A673 (cell line): ENCODE measurements at regions not wholly inside any gene's neighbourhood (a gene's known extent, or its start where the extent isn't known, plus 50 kb on each side); places are given as distances from the start of the nearest gene placed in this dataset.

ENCODE experiments used
- BruUV-seq: library from RNA; stranded (reverse); fragments of 400-500 nt; replicated peaks from 2 replicates; lab custom pipeline; 2021; lab: Mats Ljungman, UMichigan
- CTCF ChIA-PET: fragments of 300-600 bp; sonication (Branson Sonifier 250); formaldehyde crosslinking; loops from one replicate; lab custom pipeline; 2022; ENCODE audit warnings: antibody characterized with exemption; lab: Charles Lee
- POLR2A ChIA-PET: fragments of 300-600 bp; sonication (Branson Sonifier 250); formaldehyde crosslinking; loops from one replicate; lab custom pipeline; 2022; ENCODE audit warnings: antibody characterized with exemption; ENCODE audit not compliant: low non-redundant PET; lab: Charles Lee
- DNase-seq: peaks from one replicate; pipeline ENCODE4 v3.0.0-alpha.2; 2015; ENCODE audit warnings: low spot score
- H3K27ac ChIP-seq: fragments of 200-600 bp; sonication (generic); 2 replicates; pipeline ENCODE4 v1.5.1; 2016; ENCODE audit warnings: mixed run types, low read depth, mild to moderate bottlenecking, mixed read lengths, antibody characterized with exemption, low read length; ENCODE audit not compliant: poor library complexity, severe bottlenecking
- H3K27me3 ChIP-seq: fragments of 200-600 bp; sonication (generic); replicated peaks from 2 replicates; pipeline ENCODE4 v1.6.1; 2017; ENCODE audit warnings: mixed run types, low read depth, mild to moderate bottlenecking, mixed read lengths, antibody characterized with exemption, low read length; ENCODE audit not compliant: insufficient read depth, poor library complexity
- H3K36me3 ChIP-seq: fragments of 200-600 bp; sonication (generic); 2 replicates; pipeline ENCODE4 v1.6.1; 2016; ENCODE audit warnings: mixed run types, mild to moderate bottlenecking, mixed read lengths, antibody characterized with exemption, low read length; ENCODE audit not compliant: insufficient read depth, poor library complexity, severe bottlenecking
- H3K4me1 ChIP-seq: fragments of 200-600 bp; sonication (generic); 2 replicates; pipeline ENCODE4 v1.6.1; 2017; ENCODE audit warnings: mixed run types, mild to moderate bottlenecking, mixed read lengths, antibody characterized with exemption, low read length; ENCODE audit not compliant: insufficient read depth, poor library complexity, severe bottlenecking
- H3K4me3 ChIP-seq: fragments of 200-600 bp; sonication (generic); 2 replicates; pipeline ENCODE4 v1.5.1; 2016; ENCODE audit warnings: low read depth, mixed run types, mild to moderate bottlenecking, mixed read lengths, low read length; ENCODE audit not compliant: poor library complexity, severe bottlenecking
- H3K9me3 ChIP-seq: fragments of 200-600 bp; sonication (generic); 2 replicates; pipeline ENCODE4 v1.6.1; 2016; ENCODE audit warnings: mixed run types, low read depth, mild to moderate bottlenecking, mixed read lengths, antibody characterized with exemption, low read length; ENCODE audit not compliant: poor library complexity, severe bottlenecking
- EZH2 ChIP-seq: fragments of 200-600 bp; sonication (generic); IDR thresholded peaks from 2 replicates; pipeline ENCODE4 v1.6.1; 2017; ENCODE audit warnings: borderline replicate concordance, low read depth, mild to moderate bottlenecking, mixed read lengths, antibody characterized with exemption, low read length; ENCODE audit not compliant: poor library complexity, severe bottlenecking
- intact Hi-C: fragments of 100-400 bp; cut with micrococcal nuclease; formaldehyde crosslinking; loops from one replicate; pipeline ENCODE4 v1.10.0; 2022; ENCODE audit not compliant: unreplicated experiment
- TF ChIP-seq, protein P1 (sequence below): fragments of 300-800, 200-600 bp; sonication (generic); conservative IDR thresholded peaks from 2 replicates; pipeline ENCODE4 v1.5.1; 2017; ENCODE audit warnings: low read depth, mild to moderate bottlenecking, antibody characterized with exemption, low read length, moderate library complexity, mixed read lengths

DNA sequence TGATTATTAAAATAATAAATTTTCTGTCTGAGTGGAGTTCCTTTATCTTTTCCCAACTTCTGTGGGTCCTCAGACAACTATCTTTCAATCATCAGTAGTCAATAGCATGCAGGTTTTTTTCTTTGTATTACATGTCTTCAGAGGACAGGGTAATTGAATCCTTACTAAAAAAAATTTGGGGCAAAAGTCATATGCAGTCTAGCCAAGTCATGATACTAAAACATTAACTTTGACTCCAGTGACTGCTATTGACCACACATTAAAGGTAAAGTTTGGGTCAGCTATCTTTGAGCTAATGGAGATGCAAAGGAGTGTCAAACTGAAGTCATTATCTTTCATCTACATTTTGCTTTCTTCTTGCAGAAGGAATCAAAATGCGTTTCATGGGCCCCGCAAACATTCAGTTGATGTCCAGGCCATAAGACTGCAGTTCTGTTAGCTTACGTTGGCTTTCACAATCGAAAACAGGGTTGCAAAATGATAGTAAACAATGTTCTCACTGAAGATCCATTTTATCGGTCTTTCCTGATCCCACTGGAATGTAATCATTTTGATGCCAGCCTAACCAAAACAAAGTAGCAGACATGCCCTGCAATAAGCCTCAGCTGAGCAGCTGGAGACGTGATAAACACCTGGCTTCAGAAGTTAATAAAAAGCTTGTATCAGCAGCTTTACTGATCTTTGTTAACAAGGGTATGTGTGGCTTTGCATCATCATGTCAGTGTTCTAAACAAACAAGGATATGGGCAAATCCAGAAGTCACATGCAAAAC lies 186.1 kb upstream of the PRLR start:
- no peak for DNase-seq
- H3K27ac ChIP-seq, result no peak overlapping the region
- intact Hi-C loops, result no loop called here
- no peaks in the 10 kb centered on the region for H3K9me3 ChIP-seq
- TF ChIP-seq EZH2, result no peak
- TF ChIP-seq, protein P1, sequence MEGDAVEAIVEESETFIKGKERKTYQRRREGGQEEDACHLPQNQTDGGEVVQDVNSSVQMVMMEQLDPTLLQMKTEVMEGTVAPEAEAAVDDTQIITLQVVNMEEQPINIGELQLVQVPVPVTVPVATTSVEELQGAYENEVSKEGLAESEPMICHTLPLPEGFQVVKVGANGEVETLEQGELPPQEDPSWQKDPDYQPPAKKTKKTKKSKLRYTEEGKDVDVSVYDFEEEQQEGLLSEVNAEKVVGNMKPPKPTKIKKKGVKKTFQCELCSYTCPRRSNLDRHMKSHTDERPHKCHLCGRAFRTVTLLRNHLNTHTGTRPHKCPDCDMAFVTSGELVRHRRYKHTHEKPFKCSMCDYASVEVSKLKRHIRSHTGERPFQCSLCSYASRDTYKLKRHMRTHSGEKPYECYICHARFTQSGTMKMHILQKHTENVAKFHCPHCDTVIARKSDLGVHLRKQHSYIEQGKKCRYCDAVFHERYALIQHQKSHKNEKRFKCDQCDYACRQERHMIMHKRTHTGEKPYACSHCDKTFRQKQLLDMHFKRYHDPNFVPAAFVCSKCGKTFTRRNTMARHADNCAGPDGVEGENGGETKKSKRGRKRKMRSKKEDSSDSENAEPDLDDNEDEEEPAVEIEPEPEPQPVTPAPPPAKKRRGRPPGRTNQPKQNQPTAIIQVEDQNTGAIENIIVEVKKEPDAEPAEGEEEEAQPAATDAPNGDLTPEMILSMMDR, result no peak
- ChIA-PET CTCF (no interaction called here), POLR2A (interaction anchor here (0.6 kb wide), 1 partner anchor 437 kb away, joined by 4 read pairs; no protein-coding TSS in a partner anchor)
- H3K27me3 ChIP-seq, result no peaks in the 10 kb centered on the region
- H3K36me3 ChIP-seq, result no peaks in the 10 kb centered on the region
- H3K4me1 ChIP-seq, result no peaks in the 10 kb centered on the region
- H3K4me3 ChIP-seq, result no peak overlapping the region
- BruUV-seq, result no TSS peak

DNA sequence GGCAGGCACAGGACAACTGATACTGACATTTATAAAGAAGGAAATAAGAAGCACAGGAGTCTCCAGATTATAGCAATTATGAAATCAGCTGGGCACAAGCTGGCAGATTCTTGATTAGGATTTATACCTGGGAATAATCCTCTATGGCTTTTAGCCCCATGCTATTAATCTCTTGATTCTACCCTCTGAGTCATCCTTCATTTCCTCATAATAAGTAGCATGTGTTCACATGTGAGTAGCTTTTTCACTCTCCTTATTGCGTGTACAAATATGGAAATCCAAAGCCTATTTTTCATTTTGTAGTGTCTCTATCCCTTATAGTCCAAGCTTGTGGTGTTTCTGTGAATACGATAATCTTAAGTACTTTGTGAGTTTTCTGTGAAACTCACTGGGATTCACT lies 185.0 kb upstream of the PRLR start:
- no peak overlapping the region for H3K27ac ChIP-seq
- intact Hi-C loops, result no loop called here
- no peaks in the 10 kb centered on the region for H3K36me3 ChIP-seq
- H3K9me3 ChIP-seq, result no peaks in the 10 kb centered on the region
- peak; percentile 17 for DNase-seq
- H3K4me1 ChIP-seq, result no peaks in the 10 kb centered on the region
- TF ChIP-seq EZH2, result no peak
- no TSS peak for BruUV-seq
- H3K4me3 ChIP-seq, result no peak overlapping the region
- ChIA-PET POLR2A (no interaction called here), CTCF (no interaction called here)
- no peaks in the 10 kb centered on the region for H3K27me3 ChIP-seq

DNA sequence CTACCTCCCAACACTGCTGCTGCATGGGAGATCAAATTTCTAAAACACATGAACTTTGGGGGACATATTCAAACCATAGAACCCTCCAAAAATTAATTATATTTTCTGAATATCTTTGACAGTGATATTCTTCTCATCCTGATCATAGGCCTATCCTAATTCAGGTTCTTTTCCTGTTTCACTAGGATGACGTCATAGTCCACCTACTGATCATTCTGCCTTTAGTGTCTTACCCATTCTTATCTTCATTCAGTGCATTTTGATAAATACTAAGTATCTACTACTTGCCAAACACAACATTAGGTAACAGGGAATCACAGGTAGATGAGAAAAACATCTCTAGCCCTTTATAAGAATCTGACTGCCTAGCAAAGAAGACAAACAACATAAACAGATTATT lies 179.1 kb upstream of the PRLR start:
- DNase-seq, result no peak
- no peaks in the 10 kb centered on the region for H3K27me3 ChIP-seq
- H3K4me3 ChIP-seq, result no peak overlapping the region
- no peak overlapping the region for H3K27ac ChIP-seq
- no peaks in the 10 kb centered on the region for H3K36me3 ChIP-seq
- BruUV-seq, result no TSS peak
- intact Hi-C loops, result no loop called here
- H3K4me1 ChIP-seq, result no peaks in the 10 kb centered on the region
- ChIA-PET POLR2A (no interaction called here), CTCF (no interaction called here)
- H3K9me3 ChIP-seq, result no peaks in the 10 kb centered on the region
- TF ChIP-seq, protein P1, result no peak
- TF ChIP-seq EZH2, result no peak
